Ramos (cell line): ENCODE measurements at regions not wholly inside any gene's neighbourhood (a gene's known extent, or its start where the extent isn't known, plus 50 kb on each side); places are given as distances from the start of the nearest gene placed in this dataset.
"Not testable (repeated sequence)": the region's sequence is repeated elsewhere in the genome, so short reads cannot be mapped to it uniquely, and the experiment has no call there.

Source experiments
- in situ Hi-C: fragments of 300-500 bp; cut with MboI; formaldehyde crosslinking; loops from one replicate; pipeline ENCODE4 v1.14.3; 2022; ENCODE audit warnings: low sequenced_read_pairs; ENCODE audit not compliant: unreplicated experiment

- in situ Hi-C loops = loop anchor here (10.0 to 25.0 kb wide), 2 partner anchors 513 to 1240 kb away; no protein-coding TSS in a partner anchor
These were observed 145.3 kb upstream of the SPRED2 start for GRCh38 chr2:65577654-65578053.

DNA sequence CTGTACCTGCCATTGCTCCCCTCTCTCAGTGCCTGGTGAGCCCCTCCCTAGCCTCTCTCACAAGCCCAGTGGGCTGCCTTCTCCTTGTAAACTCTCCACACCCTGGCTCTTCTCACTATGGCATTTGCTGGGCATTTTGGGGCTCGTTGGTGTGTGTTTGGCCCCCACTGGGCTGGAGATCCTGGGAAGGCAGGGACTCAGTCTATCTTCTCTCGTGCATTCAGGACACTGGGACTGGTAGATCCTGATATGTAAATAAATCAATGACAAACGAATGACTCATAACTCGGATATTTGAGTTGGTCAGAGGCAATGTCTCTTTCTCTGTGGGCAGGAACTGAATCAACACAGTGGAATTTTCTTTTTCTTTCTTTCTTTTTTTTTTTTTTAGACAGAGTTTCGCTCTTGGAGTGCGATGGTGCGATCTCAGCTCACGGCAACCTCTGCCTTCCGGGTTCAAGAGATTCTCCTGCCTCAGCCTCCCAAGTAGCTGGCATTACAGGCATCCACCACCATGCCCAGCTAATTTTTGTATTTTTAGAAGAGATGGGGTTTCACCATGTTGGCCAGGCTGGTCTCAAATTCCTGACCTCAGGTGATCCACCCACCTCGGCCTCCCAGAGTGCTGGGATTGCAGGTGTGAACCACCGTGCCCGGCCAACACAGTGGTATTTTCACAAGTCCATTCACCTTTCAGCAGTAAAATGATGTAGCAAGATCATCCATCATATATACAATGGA, 144.6 kb upstream of the SPRED2 start:
- in situ Hi-C loops = loop anchor here (10.0 to 25.0 kb wide), 2 partner anchors 512 to 1240 kb away; no protein-coding TSS in a partner anchor

GRCh38 chr2:65576278-65576677, 143.9 kb upstream of the SPRED2 start:
- in situ Hi-C loops = loop anchor here (10.0 to 25.0 kb wide), 2 partner anchors 511 to 1239 kb away; no protein-coding TSS in a partner anchor

DNA sequence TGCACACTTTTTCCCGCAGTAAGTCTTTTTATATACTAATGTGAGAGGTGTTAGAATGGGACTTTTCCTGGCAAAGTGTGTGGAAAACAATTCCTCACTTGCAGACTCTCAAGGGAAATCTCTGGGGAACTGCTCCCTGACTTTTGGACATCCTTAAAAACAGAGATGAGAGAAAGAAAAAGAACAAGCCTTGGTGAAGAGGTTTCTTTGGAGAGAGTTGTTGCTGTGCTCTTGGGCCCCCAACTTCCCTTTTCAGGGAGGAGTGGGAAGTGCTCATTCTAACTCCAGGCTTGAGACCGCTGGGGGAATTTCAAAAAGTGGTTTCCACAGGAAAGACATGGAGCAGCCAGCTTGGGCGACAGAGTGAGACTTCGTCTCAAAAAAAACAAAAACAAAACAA, 142.6 kb upstream of the SPRED2 start:
- in situ Hi-C loops = loop anchor here (10.0 to 25.0 kb wide), 2 partner anchors 510 to 1238 kb away; no protein-coding TSS in a partner anchor

DNA sequence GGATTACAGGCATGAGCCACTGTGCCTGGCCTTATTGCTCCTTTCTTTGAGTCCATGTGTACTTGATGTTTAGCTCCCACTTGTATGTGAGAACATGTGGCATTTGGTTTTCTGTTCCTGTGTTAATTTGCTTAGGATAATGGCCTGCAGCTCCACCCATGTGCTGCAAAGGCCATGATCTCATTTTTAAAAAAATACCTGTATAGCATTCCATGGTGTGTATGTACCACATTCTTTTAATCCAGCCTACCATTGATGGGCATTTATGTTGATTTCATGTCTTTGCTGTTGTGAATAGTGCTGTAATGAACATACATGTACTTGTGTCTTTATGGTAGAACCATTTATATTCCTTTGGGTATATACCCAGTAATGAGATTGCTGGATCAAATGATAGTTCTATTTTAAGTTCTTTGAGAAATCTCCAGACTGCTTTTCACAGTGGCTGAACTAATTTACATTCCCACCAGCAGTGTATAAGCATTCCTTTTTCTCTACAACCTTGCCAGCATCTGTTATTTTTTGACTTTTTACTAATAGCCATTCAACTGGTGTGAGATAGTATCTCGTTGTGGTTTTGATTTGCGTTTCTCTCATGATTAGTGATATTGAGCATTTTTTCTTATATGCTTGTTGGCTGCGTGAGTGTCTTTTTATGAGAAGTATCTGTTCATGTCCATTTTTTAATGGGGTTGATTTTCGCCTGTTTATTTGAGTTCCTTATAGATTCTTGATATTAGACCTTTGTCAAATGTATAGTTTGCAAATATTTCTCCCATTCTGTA, 136.4 kb upstream of the SPRED2 start:
- in situ Hi-C loops = not testable (repeated sequence)

- in situ Hi-C loops = no loop called here
These were observed 134.2 kb upstream of the SPRED2 start for GRCh38 chr2:65566617-65567016.

DNA sequence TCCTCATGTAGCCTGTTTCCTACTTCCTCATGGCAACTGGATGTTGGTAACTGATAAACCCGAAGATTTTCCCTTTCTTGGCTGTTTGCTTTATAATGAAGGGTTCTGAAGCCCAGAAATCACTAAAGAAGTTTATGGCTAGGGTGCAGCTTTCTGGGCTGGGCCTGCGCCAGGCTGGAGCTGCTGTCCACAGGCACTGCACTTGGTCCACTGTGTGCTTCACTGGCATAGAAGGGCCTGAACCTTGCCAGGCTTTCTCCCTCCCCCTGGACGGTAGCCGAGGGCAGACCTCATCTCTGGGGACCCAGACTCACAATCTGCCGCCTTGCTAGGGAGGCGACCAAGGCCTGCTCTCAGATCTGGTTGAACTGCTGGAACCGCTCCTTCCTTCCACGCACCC, 133.3 kb upstream of the SPRED2 start:
- in situ Hi-C loops = no loop called here

GRCh38 chr2:65564299-65564698, 131.9 kb upstream of the SPRED2 start:
- in situ Hi-C loops = loop anchor here (5.0 kb wide), 1 partner anchor 297 kb away; no protein-coding TSS in a partner anchor

- in situ Hi-C loops = loop anchor here (5.0 kb wide), 1 partner anchor 296 kb away; no protein-coding TSS in a partner anchor
These were observed 130.5 kb upstream of the SPRED2 start for GRCh38 chr2:65562890-65563289.

- in situ Hi-C loops = no loop called here
These were observed 126.3 kb upstream of the SPRED2 start for GRCh38 chr2:65558743-65559142.

DNA sequence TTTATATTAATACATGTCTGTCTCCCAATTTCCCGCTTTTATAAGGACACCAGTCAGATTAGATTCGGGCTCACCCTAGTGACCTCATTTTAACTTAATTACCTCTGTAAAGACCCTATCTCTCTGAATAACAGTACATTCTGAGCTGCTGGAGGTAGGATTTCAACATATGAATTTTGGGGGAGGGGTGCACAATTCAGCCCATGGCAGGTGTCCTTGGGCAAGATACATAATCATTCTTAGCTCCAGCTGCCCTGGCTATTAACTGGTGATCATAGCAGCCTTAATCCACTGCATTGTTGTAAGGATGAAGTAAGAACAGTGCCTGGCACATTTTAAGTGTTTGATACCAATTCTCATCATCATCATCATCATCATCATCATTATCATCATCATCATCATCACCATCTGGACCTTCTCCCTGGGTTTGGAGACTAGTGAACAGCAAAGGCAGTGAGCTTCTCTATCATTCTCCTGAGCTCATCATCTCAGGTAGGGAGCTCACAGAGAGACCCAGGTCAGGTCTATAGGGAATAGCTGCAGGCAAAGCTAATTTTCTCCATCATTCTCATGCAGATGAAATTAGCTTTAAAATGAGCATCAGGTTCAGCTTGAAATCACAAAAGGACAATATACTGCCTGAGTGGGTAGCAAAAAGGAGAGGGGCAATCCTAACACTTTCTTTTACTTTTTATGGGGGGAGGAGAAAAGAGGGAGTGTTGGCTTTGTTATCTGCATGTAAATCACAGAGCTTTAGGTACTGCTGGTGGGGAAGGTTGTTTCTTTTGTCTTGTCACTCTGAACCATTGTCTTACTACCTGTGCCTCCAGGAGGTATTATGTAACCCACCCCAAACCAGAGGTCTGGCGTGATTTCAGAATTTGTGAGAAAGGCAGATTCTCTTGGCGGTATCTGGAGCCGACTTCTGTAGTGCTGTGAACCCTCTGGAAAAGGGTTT, 125.5 kb upstream of the SPRED2 start:
- in situ Hi-C loops = no loop called here

DNA sequence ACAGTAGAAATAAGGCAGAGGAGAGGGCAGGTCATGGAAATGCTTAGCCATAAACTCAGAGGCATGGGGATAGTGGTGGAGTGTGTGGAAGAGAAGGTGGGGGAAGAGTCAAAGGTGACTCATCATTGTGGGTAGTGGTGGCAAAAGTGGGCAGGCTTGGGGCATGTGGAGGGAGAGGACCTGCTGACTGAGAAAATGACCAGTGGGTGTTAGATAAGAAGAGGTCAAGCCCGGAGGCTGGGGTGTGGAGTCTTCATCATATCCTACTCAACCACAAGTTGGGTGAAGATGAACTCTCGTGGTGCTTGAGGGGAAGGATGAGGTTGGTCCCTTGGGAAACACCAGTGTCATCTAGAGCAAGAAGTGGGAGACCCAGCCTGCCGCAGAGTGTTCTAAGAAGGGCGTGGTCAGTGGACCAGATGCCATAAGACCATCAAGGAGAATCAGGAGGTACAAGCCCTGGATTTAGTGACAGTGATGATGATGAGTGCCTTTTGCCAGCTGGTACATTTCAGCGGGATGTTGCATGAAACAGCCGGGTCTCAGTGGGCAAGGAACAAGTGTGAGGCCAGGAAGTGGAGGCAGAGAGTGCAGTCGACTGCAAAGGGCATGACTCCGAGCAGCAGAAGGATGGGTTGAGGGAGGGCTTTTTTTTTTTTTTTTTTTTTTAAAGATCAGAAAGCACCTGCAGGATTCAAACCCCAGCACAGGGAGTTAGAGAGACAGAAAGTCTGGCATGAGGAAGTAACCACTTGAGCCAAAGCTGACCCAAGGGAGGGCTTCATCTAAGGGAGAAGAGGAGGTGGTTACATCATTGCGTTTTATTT, 122.6 kb upstream of the SPRED2 start:
- in situ Hi-C loops = no loop called here

GRCh38 chr2:65553504-65554074, 121.2 kb upstream of the SPRED2 start:
- in situ Hi-C loops = no loop called here

GRCh38 chr2:65551528-65551927, 119.1 kb upstream of the SPRED2 start:
- in situ Hi-C loops = no loop called here

GRCh38 chr2:65550246-65550645, 117.8 kb upstream of the SPRED2 start:
- in situ Hi-C loops = no loop called here

- in situ Hi-C loops = loop anchor here (5.0 kb wide), 1 partner anchor 107 kb away; no protein-coding TSS in a partner anchor
These were observed 117.2 kb upstream of the SPRED2 start for GRCh38 chr2:65549631-65550030.

GRCh38 chr2:65549257-65549627, 116.8 kb upstream of the SPRED2 start:
- in situ Hi-C loops = loop anchor here (5.0 kb wide), 1 partner anchor 107 kb away; no protein-coding TSS in a partner anchor

- in situ Hi-C loops = loop anchor here (5.0 kb wide), 1 partner anchor 106 kb away; no protein-coding TSS in a partner anchor
These were observed 116.3 kb upstream of the SPRED2 start for GRCh38 chr2:65548576-65549256.
